Activated CD4-positive, alpha-beta T cell treated with anti-CD3 and anti-CD28 coated beads for 36 hours (primary cell): ENCODE measurements at regions not wholly inside any gene's neighbourhood (a gene's known extent, or its start where the extent isn't known, plus 50 kb on each side); places are given as distances from the start of the nearest gene placed in this dataset.

ENCODE experiments used
- ATAC-seq: fragments of 200-7000 bp; cut with Tn5 transposase; one replicate; pipeline ENCODE4 v1.10.0; 2021; ENCODE audit warnings: mild to moderate bottlenecking, moderate library complexity
- CTCF ChIA-PET: fragments of 350-600 bp; sonication (Branson Sonifier 250); formaldehyde crosslinking; loops from one replicate; lab custom pipeline; 2021; ENCODE audit warnings: antibody characterized with exemption; lab: Charles Lee
- POLR2A ChIA-PET: fragments of 350-600 bp; sonication (Branson Sonifier 250); formaldehyde crosslinking; loops from one replicate; lab custom pipeline; 2021; ENCODE audit warnings: antibody characterized with exemption, inconsistent platforms; lab: Charles Lee
- DNase-seq: peaks from one replicate; pipeline ENCODE4 v3.0.0-alpha.2; 2020
- H3K27ac Mint-ChIP-seq: one replicate; pipeline ENCODE4 v1.8.0; 2021; ENCODE audit warnings: mixed read lengths
- H3K27me3 Mint-ChIP-seq: one replicate; pipeline ENCODE4 v1.8.0; 2021; ENCODE audit warnings: mixed read lengths
- H3K36me3 Mint-ChIP-seq: one replicate; pipeline ENCODE4 v1.8.0; 2021; ENCODE audit warnings: low read depth, mixed read lengths
- H3K4me1 Mint-ChIP-seq: one replicate; pipeline ENCODE4 v1.8.0; 2021; ENCODE audit warnings: mixed read lengths
- H3K4me3 Mint-ChIP-seq: one replicate; pipeline ENCODE4 v1.8.0; 2021; ENCODE audit warnings: mild to moderate bottlenecking, moderate library complexity, mixed read lengths
- H3K9me3 Mint-ChIP-seq: one replicate; pipeline ENCODE4 v1.8.0; 2021; ENCODE audit warnings: low read depth, mixed read lengths
- intact Hi-C, 2 experiments: fragments of 100-400 bp; cut with DNase I in 1 of 2; cut with micrococcal nuclease in 1 of 2; formaldehyde crosslinking; loops; one replicate each; pipeline versions ENCODE4 v1.14.2 to v1.15.1; 2022 to 2024; cut with DNase I, micrococcal nuclease

DNA sequence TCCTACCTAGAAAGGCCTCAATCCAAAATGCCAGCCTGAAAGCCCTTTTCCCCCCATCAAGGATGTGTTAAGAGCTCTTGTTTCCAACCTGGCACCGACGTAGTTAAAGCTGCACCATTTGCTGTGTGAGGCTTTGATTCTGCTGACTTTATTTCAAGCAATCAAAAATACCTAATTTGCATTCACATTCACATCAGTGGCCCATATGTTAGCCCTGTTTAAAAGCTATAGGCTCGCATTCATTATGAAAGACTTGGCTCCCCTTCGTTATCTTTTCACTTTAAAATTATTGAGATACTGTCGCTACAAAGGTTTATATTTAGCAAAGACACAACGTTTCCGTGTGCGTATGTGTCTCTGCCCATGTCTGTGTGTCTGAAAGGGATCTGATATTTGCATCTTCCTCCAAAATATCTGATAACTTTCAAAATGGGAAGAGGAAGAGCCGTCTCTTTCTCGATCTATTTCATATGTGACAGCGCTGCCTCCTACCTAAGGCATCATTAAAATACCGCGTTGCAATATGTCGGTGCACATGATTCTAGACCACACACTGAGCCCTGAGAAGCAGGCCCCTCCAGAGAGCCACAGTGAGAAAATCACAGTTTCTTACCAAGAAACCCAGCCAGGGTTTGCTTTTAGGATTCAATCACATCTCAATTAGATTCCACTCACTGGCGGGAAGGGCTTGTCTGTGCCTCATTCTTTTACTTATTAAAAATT is 57.1 kb upstream of the ITPRID1 start:
- Mint-ChIP-seq H3K36me3 (no peaks in the 10 kb centered on the region), H3K27ac (no peak overlapping the region), H3K4me1 (no peaks in the 10 kb centered on the region), H3K27me3 (peaks cover 2% of the 10 kb centered on the region), H3K9me3 (no peaks in the 10 kb centered on the region), H3K4me3 (no peak overlapping the region)
- ChIA-PET POLR2A (interaction anchor here (0.6 kb wide), 1 partner anchor 21 kb away, joined by 4 read pairs; no protein-coding TSS in a partner anchor), CTCF (interaction anchor here (1.0 to 1.3 kb wide), 2 partner anchors 9 to 13 kb away, joined by 3 to 4 read pairs; no protein-coding TSS in a partner anchor)
- intact Hi-C loops = no loop called here
- DNase-seq = no peak
- no peak for ATAC-seq

DNA sequence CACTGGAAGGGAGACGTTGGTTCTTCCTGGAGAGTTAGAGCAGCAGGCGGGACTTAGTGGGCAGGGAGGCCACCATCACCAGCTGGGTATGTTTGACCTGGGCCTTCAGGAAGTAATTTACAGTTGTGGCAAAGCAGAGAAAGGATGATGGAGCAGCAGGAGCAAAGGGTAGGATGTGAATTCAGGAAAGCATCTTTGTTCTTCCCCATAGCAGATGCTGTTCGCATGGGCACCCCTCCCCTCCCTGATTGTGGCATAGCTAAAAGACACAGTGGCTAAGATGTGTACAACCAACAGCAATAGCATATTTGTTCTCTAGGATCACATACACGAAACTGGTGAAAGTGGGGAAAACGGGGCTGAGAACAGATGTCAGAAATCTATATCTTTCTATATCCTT is 56.3 kb upstream of the ITPRID1 start:
- intact Hi-C loops = no loop called here
- CTCF ChIA-PET = interaction anchor here (1.3 kb wide), 1 partner anchor 14 kb away, joined by 4 read pairs; no protein-coding TSS in a partner anchor
- H3K36me3 Mint-ChIP-seq = no peaks in the 10 kb centered on the region

GRCh38 chr7:31458203-31458602 is 55.7 kb upstream of the ITPRID1 start:
- DNase-seq (no peak), ATAC-seq (no peak)
- H3K36me3 Mint-ChIP-seq = no peaks in the 10 kb centered on the region
- H3K4me3 Mint-ChIP-seq = no peak overlapping the region
- H3K4me1 Mint-ChIP-seq = no peaks in the 10 kb centered on the region
- H3K9me3 Mint-ChIP-seq = no peaks in the 10 kb centered on the region
- ChIA-PET CTCF (interaction anchor here (1.3 kb wide), 1 partner anchor 15 kb away, joined by 4 read pairs; no protein-coding TSS in a partner anchor), POLR2A (no interaction called here)
- H3K27me3 Mint-ChIP-seq = peaks cover 4% of the 10 kb centered on the region
- intact Hi-C loops = no loop called here
- H3K27ac Mint-ChIP-seq = no peak overlapping the region

More for the DNA sequence above, 56.3 kb upstream of the ITPRID1 start:
- Mint-ChIP-seq H3K4me1 (no peaks in the 10 kb centered on the region), H3K4me3 (no peak overlapping the region), H3K9me3 (no peaks in the 10 kb centered on the region), H3K27ac (no peak overlapping the region), H3K27me3 (peaks cover 3% of the 10 kb centered on the region)
- DNase-seq (no peak), ATAC-seq (no peak)
- POLR2A ChIA-PET = no interaction called here

DNA sequence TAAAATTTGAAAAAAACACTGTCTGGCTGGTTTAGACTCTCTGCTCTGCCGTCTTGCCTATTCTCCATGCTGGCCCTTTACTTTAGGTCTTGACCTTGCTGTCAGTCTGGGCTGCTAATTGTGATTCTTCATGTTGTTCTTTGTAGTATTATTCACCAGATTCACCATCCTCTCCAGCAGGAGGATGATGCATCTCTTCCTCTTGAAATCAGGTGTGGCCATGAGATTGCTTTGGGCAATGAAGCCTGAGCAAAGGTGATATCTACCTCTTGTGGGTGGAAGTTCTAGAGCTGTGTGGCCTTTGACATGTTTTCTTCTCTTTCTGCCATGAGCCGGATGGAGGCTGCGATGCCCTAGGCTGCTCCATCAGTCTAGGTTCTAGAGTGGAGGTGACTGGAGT is 51.3 kb upstream of the ITPRID1 start:
- DNase-seq (no peak), ATAC-seq (no peak)
- no peaks in the 10 kb centered on the region for H3K36me3 Mint-ChIP-seq
- no peak overlapping the region for H3K27ac Mint-ChIP-seq
- H3K4me1 Mint-ChIP-seq = no peaks in the 10 kb centered on the region
- intact Hi-C loops = no loop called here
- ChIA-PET CTCF (interaction anchor here (1.1 to 1.8 kb wide), 2 partner anchors 14 to 19 kb away, joined by 4 to 7 read pairs; no protein-coding TSS in a partner anchor), POLR2A (no interaction called here)
- H3K27me3 Mint-ChIP-seq = peaks cover 4% of the 10 kb centered on the region
- H3K4me3 Mint-ChIP-seq = no peak overlapping the region
- H3K9me3 Mint-ChIP-seq = no peaks in the 10 kb centered on the region
